Activated CD4-positive, alpha-beta T cell treated with anti-CD3 and anti-CD28 coated beads for 24 hours (primary cell): ENCODE measurements at regions not wholly inside any gene's neighbourhood (a gene's known extent, or its start where the extent isn't known, plus 50 kb on each side); places are given as distances from the start of the nearest gene placed in this dataset.

Source experiments
- DNase-seq, 2 donors: peaks; one replicate each; pipeline ENCODE4 v3.0.0-alpha.2; 2020; ENCODE audit warnings: low read depth in 2 of 2

GRCh38 chr2:204108781-204109295 lies 172.3 kb downstream of the ICOS start:
- DNase-seq: peak in 1 of 2 donors; percentile 13

- no peak for DNase-seq
Observed at GRCh38 chr2:204109681-204110080, 173.1 kb downstream of the ICOS start.

GRCh38 chr2:204110338-204110741 lies 173.8 kb downstream of the ICOS start:
- DNase-seq: peak; percentile 15 to 61

- DNase-seq: no peak
Observed at GRCh38 chr2:204110751-204111516, 174.4 kb downstream of the ICOS start.

- no peak for DNase-seq
Observed at GRCh38 chr2:204112084-204112770, 175.7 kb downstream of the ICOS start.

- no peak for DNase-seq
Observed at GRCh38 chr2:204114295-204115136, 178.0 kb downstream of the ICOS start.

GRCh38 chr2:204115137-204116056 lies 178.8 kb downstream of the ICOS start:
- DNase-seq: no peak

GRCh38 chr2:204116159-204116792 lies 179.7 kb downstream of the ICOS start:
- DNase-seq: no peak

GRCh38 chr2:204122425-204122824 lies 185.9 kb downstream of the ICOS start:
- DNase-seq: no peak

GRCh38 chr2:204124140-204124750 lies 187.7 kb downstream of the ICOS start:
- no peak for DNase-seq

GRCh38 chr2:204126705-204127104 lies 190.1 kb downstream of the ICOS start:
- no peak for DNase-seq

GRCh38 chr2:204127238-204127637 lies 190.7 kb downstream of the ICOS start:
- DNase-seq: no peak

GRCh38 chr2:204129591-204130294 lies 193.2 kb downstream of the ICOS start:
- no peak for DNase-seq

- no peak for DNase-seq
Observed at GRCh38 chr2:204131621-204132020, 195.1 kb downstream of the ICOS start.

- DNase-seq: no peak
Observed at GRCh38 chr2:204133476-204133875, 196.9 kb downstream of the ICOS start.

- DNase-seq: no peak
Observed at GRCh38 chr2:204134421-204134820, 197.9 kb downstream of the ICOS start.

GRCh38 chr2:204135752-204136151 lies 199.2 kb downstream of the ICOS start:
- no peak for DNase-seq

GRCh38 chr2:204138206-204138605 lies 201.6 kb downstream of the ICOS start:
- DNase-seq: no peak

GRCh38 chr2:204140246-204140645 lies 203.7 kb downstream of the ICOS start:
- no peak for DNase-seq
